Vagina (tissue), 2 donors: ENCODE measurements at regions not wholly inside any gene's neighbourhood (a gene's known extent, or its start where the extent isn't known, plus 50 kb on each side); places are given as distances from the start of the nearest gene placed in this dataset.

ENCODE experiments used
- POLR2AphosphoS5 ChIP-seq, 2 donors: sonication (generic); formaldehyde crosslinking; IDR thresholded peaks; one replicate each; pipeline ENCODE4 v1.9.0; 2017; ENCODE audit warnings: antibody characterized with exemption in 2 of 2, mild to moderate bottlenecking in 2 of 2, low read depth in 1 of 2; ENCODE audit not compliant: insufficient read depth in 1 of 2
- TF ChIP-seq, protein P1 (sequence below), 3 experiments: fragments of 450-650 bp in 2 of 3; fragments of 200-600 bp in 1 of 3; sonication (generic) in 1 of 3; IDR thresholded peaks; one replicate each; pipeline ENCODE4 v1.5.1; 2017 to 2019; ENCODE audit warnings: antibody characterized with exemption in 3 of 3, mild to moderate bottlenecking in 2 of 3, moderate library complexity in 2 of 3

GRCh38 chr12:111046896-111047295 lies 126.5 kb upstream of the MYL2 start:
- no peak for TF ChIP-seq POLR2AphosphoS5 (IDR thresholded peaks at IDR 0.05; ENCODE audit: insufficient read depth in 1 of 2, low read depth in 1 of 2)
- TF ChIP-seq, protein P1, sequence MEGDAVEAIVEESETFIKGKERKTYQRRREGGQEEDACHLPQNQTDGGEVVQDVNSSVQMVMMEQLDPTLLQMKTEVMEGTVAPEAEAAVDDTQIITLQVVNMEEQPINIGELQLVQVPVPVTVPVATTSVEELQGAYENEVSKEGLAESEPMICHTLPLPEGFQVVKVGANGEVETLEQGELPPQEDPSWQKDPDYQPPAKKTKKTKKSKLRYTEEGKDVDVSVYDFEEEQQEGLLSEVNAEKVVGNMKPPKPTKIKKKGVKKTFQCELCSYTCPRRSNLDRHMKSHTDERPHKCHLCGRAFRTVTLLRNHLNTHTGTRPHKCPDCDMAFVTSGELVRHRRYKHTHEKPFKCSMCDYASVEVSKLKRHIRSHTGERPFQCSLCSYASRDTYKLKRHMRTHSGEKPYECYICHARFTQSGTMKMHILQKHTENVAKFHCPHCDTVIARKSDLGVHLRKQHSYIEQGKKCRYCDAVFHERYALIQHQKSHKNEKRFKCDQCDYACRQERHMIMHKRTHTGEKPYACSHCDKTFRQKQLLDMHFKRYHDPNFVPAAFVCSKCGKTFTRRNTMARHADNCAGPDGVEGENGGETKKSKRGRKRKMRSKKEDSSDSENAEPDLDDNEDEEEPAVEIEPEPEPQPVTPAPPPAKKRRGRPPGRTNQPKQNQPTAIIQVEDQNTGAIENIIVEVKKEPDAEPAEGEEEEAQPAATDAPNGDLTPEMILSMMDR (IDR thresholded peaks at IDR 0.05) = no peak
